GM18505 (cell line): ENCODE measurements at regions not wholly inside any gene's neighbourhood (a gene's known extent, or its start where the extent isn't known, plus 50 kb on each side); places are given as distances from the start of the nearest gene placed in this dataset.

Experiments used
- ATAC-seq: cut with Tn5 transposase; IDR thresholded peaks from one replicate; pipeline ENCODE4 v1.9.1; 2021; ENCODE audit not compliant: unreplicated experiment
- POLR2A ChIP-seq: IDR thresholded peaks from 4 replicates; pipeline ENCODE4 v1.6.1; 2011; ENCODE audit warnings: borderline replicate concordance; ENCODE audit not compliant: insufficient read depth, insufficient read length; ENCODE audit errors: extremely low read depth

- ATAC-seq, result no peak
- TF ChIP-seq POLR2A, result no peak
Measured at GRCh38 chr17:70613681-70614080, 444.3 kb downstream of the KCNJ2 start.

GRCh38 chr17:70615831-70616230 is 446.5 kb downstream of the KCNJ2 start:
- TF ChIP-seq POLR2A, result no peak
- ATAC-seq, result no peak

- no peak for ATAC-seq
- TF ChIP-seq POLR2A, result no peak
Measured at GRCh38 chr17:70618641-70619040, 449.3 kb downstream of the KCNJ2 start.

GRCh38 chr17:70621566-70621965 is 452.2 kb downstream of the KCNJ2 start:
- TF ChIP-seq POLR2A, result no peak
- ATAC-seq, result no peak

- no peak for TF ChIP-seq POLR2A
- no peak for ATAC-seq
Measured at GRCh38 chr17:70622368-70623260, 453.3 kb downstream of the KCNJ2 start.

GRCh38 chr17:70624211-70624610 is 454.9 kb downstream of the KCNJ2 start:
- TF ChIP-seq POLR2A, result no peak

GRCh38 chr17:70629902-70630301 is 460.6 kb downstream of the KCNJ2 start:
- ATAC-seq, result no peak
- TF ChIP-seq POLR2A, result no peak

More at GRCh38 chr17:70624211-70624610, 454.9 kb downstream of the KCNJ2 start:
- no peak for ATAC-seq

- TF ChIP-seq POLR2A, result no peak
- no peak for ATAC-seq
Measured at GRCh38 chr17:70636517-70637133, 467.3 kb downstream of the KCNJ2 start.

GRCh38 chr17:70642059-70642458 is 472.7 kb downstream of the KCNJ2 start:
- TF ChIP-seq POLR2A, result no peak
- no peak for ATAC-seq

- ATAC-seq, result no peak
- no peak for TF ChIP-seq POLR2A
Measured at GRCh38 chr17:70644096-70644495, 474.8 kb downstream of the KCNJ2 start.

GRCh38 chr17:70646673-70647072 is 477.3 kb downstream of the KCNJ2 start:
- ATAC-seq, result no peak
- no peak for TF ChIP-seq POLR2A

GRCh38 chr17:70648166-70648565 is 478.8 kb downstream of the KCNJ2 start:
- TF ChIP-seq POLR2A, result no peak
- no peak for ATAC-seq

GRCh38 chr17:70653850-70654249 is 484.5 kb downstream of the KCNJ2 start:
- no peak for TF ChIP-seq POLR2A
- ATAC-seq, result no peak

- no peak for ATAC-seq
- no peak for TF ChIP-seq POLR2A
Measured at GRCh38 chr17:70654706-70655105, 485.4 kb downstream of the KCNJ2 start.
